Erythroblast (primary cell): ENCODE measurements at regions not wholly inside any gene's neighbourhood (a gene's known extent, or its start where the extent isn't known, plus 50 kb on each side); places are given as distances from the start of the nearest gene placed in this dataset.

Experiments used
- GATA1 ChIP-seq: IDR thresholded peaks from 2 replicates; pipeline ENCODE4 v1.6.1; 2011; ENCODE audit warnings: low read depth, mild to moderate bottlenecking, control low read depth, low read length, moderate library complexity
- POLR2A ChIP-seq: IDR thresholded peaks from 2 replicates; pipeline ENCODE4 v1.6.1; 2011; ENCODE audit warnings: mild to moderate bottlenecking, low read length

DNA sequence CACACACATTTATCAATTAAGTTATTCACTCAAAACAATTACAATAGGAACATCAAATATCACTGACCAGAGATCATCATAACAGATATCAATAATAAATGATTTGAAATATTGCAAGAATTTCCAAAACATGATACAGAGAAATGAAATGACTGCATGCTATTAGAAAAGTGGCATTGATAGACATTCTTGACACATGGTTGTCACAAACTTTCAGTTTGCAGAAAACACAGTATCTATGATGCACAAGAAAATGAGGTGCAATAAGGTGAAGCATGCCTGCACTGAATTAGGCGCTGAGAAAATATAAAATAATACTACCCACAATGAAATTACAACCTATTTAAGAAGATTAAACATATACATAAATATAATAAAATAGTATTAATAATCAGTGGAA lies 198.0 kb upstream of the SYT1 start:
- TF ChIP-seq POLR2A = no peak
- no peak for TF ChIP-seq GATA1
